Adrenal gland (tissue), 5 donors: ENCODE measurements at regions not wholly inside any gene's neighbourhood (a gene's known extent, or its start where the extent isn't known, plus 50 kb on each side); places are given as distances from the start of the nearest gene placed in this dataset.

Source experiments
- POLR2A ChIP-seq, 2 donors: fragments of 450-650 bp; IDR thresholded peaks; one replicate each; pipeline ENCODE4 v1.6.1; 2017; ENCODE audit warnings: antibody characterized with exemption in 2 of 2, mild to moderate bottlenecking in 2 of 2, moderate library complexity in 1 of 2
- TF ChIP-seq, protein P1 (sequence below), 6 experiments: fragments of 450-650 bp in 4 of 6; fragments of 200-600 bp in 2 of 6; sonication (generic) in 1 of 6; IDR thresholded peaks; 1 replicate in 5 of 6; 2 replicates in 1 of 6; pipeline versions ENCODE4 v1.5.1 to v1.8.0; 2016 to 2021; ENCODE audit warnings: antibody characterized with exemption in 6 of 6, mild to moderate bottlenecking in 2 of 6, moderate library complexity in 1 of 6
- donor health status: DM: no; HTN: no; CAD: no.

DNA sequence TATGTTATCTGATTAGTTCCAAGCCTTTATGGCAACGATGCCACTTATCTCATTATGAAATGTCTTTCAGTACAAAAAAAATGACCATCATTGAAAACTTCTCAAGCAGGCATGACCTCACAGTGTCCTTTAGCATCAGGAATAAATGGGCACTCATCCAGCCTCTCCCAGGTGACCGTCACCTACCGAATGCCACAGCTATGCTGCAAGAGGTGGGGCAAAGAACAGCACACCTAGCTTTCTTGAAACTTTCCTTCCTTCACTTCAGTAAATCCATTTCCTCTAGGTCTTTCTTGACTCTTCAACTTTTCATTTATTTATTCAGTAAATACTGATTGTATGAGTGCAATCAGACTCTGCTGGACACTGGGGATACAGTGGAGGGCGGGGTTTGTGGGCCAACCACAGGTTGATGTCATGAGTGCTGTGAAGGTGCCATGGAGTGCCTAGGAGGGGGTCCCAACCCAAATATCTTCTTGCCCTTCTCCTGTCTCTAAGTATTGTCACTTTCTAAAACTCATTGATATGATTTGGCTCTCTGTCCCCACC lies 54.3 kb upstream of the HK2 start:
- TF ChIP-seq, protein P1, sequence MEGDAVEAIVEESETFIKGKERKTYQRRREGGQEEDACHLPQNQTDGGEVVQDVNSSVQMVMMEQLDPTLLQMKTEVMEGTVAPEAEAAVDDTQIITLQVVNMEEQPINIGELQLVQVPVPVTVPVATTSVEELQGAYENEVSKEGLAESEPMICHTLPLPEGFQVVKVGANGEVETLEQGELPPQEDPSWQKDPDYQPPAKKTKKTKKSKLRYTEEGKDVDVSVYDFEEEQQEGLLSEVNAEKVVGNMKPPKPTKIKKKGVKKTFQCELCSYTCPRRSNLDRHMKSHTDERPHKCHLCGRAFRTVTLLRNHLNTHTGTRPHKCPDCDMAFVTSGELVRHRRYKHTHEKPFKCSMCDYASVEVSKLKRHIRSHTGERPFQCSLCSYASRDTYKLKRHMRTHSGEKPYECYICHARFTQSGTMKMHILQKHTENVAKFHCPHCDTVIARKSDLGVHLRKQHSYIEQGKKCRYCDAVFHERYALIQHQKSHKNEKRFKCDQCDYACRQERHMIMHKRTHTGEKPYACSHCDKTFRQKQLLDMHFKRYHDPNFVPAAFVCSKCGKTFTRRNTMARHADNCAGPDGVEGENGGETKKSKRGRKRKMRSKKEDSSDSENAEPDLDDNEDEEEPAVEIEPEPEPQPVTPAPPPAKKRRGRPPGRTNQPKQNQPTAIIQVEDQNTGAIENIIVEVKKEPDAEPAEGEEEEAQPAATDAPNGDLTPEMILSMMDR (IDR thresholded peaks at IDR 0.05): no peak
- no peak for TF ChIP-seq POLR2A (IDR thresholded peaks at IDR 0.05)
